PC-9 (cell line): ENCODE measurements at regions not wholly inside any gene's neighbourhood (a gene's known extent, or its start where the extent isn't known, plus 50 kb on each side); places are given as distances from the start of the nearest gene placed in this dataset.

Source experiments
- BruUV-seq: library from RNA; stranded (reverse); fragments of 400-500 nt; replicated peaks from 2 replicates; lab custom pipeline; 2021; lab: Mats Ljungman, UMichigan
- CTCF ChIA-PET: fragments of 300-600 bp; sonication (Branson Sonifier 250); formaldehyde crosslinking; loops from one replicate; lab custom pipeline; 2022; ENCODE audit warnings: antibody characterized with exemption; lab: Charles Lee
- POLR2A ChIA-PET: fragments of 300-600 bp; sonication (Branson Sonifier 250); formaldehyde crosslinking; loops from one replicate; lab custom pipeline; 2022; ENCODE audit warnings: antibody characterized with exemption; ENCODE audit not compliant: unreplicated experiment; lab: Charles Lee
- DNase-seq, 2 experiments: peaks; one replicate each; pipeline versions ENCODE4 v3.0.0 to v3.0.0-alpha.2; 2015 to 2022; ENCODE audit warnings: mixed read lengths in 1 of 2
- H2AFZ ChIP-seq: fragments of 200-600 bp; sonication (generic); 2 replicates; pipeline ENCODE4 v1.8.1; 2017; ENCODE audit warnings: antibody characterized with exemption
- H3F3A ChIP-seq: fragments of 200-600 bp; sonication (generic); 2 replicates; pipeline ENCODE4 v1.8.1; 2017; ENCODE audit warnings: antibody characterized with exemption, mild to moderate bottlenecking, low read depth; ENCODE audit not compliant: insufficient read depth
- H3K27ac ChIP-seq: fragments of 200-600 bp; sonication (generic); 2 replicates; pipeline ENCODE4 v1.6.1; 2016; ENCODE audit warnings: mixed run types
- H3K27me3 ChIP-seq: fragments of 200-600 bp; sonication (generic); 2 replicates; pipeline ENCODE4 v1.6.1; 2016; ENCODE audit warnings: low read depth, mixed run types; ENCODE audit not compliant: insufficient read depth
- H3K36me3 ChIP-seq: fragments of 200-600 bp; sonication (generic); 2 replicates; pipeline ENCODE4 v1.6.1; 2016; ENCODE audit warnings: low read depth, mixed run types
- H3K4me1 ChIP-seq: fragments of 200-600 bp; sonication (generic); replicated peaks from 2 replicates; pipeline ENCODE4 v1.6.1; 2016; ENCODE audit warnings: mixed run types; ENCODE audit not compliant: insufficient read depth
- H3K4me2 ChIP-seq: fragments of 200-600 bp; sonication (generic); 2 replicates; pipeline ENCODE4 v1.6.1; 2017; ENCODE audit warnings: mixed run types
- H3K4me3 ChIP-seq: fragments of 200-600 bp; sonication (generic); 2 replicates; pipeline ENCODE4 v1.6.1; 2016; ENCODE audit warnings: mixed run types
- H3K79me2 ChIP-seq: fragments of 200-600 bp; sonication (generic); 2 replicates; pipeline ENCODE4 v1.6.1; 2017; ENCODE audit warnings: low read depth, mixed run types
- H3K9me2 ChIP-seq: fragments of 200-600 bp; sonication (generic); 2 replicates; pipeline ENCODE4 v1.8.1; 2017; ENCODE audit warnings: mild to moderate bottlenecking; ENCODE audit not compliant: insufficient read depth
- H3K9me3 ChIP-seq: fragments of 200-600 bp; sonication (generic); 2 replicates; pipeline ENCODE4 v1.8.1; 2016; ENCODE audit warnings: low read depth; ENCODE audit not compliant: insufficient read depth
- H4K20me1 ChIP-seq: fragments of 200-600 bp; sonication (generic); 2 replicates; pipeline ENCODE4 v1.8.1; 2017; ENCODE audit not compliant: insufficient read depth
- CTCF ChIP-seq: fragments of 200-600 bp; sonication (generic); conservative IDR thresholded peaks from 2 replicates; pipeline ENCODE4 v1.6.1; 2017; ENCODE audit warnings: mixed run types, antibody characterized with exemption, mild to moderate bottlenecking, moderate library complexity
- EZH2 ChIP-seq: fragments of 200-600 bp; sonication (generic); IDR thresholded peaks from 2 replicates; pipeline ENCODE4 v1.8.0; 2017; ENCODE audit warnings: antibody characterized with exemption, low read depth
- intact Hi-C: fragments of 100-400 bp; cut with micrococcal nuclease; formaldehyde crosslinking; loops from one replicate; pipeline ENCODE4 v1.10.0; 2022; ENCODE audit not compliant: unreplicated experiment

GRCh38 chr2:14137643-14138042 lies 494.9 kb upstream of the LRATD1 start:
- peak overlapping the region; percentile 61; the same call in 1 of the 2 replicates for H2AFZ ChIP-seq
- no peaks in the 10 kb centered on the region for H3F3A ChIP-seq
- H3K36me3 ChIP-seq = no peaks in the 10 kb centered on the region
- POLR2A ChIA-PET = no interaction called here
- no peaks in the 10 kb centered on the region for H3K27me3 ChIP-seq
- CTCF ChIA-PET = no interaction called here
- H3K4me1 ChIP-seq = no peaks in the 10 kb centered on the region
- peak overlapping the region; percentile 49 for H3K4me2 ChIP-seq
- TF ChIP-seq EZH2 (no peak), CTCF (peak; percentile 33; the same call in 1 of the 2 replicates)
- no peak for DNase-seq
- no TSS peak for BruUV-seq
- H4K20me1 ChIP-seq = no peaks in the 10 kb centered on the region
- intact Hi-C loops = no loop called here
- H3K27ac ChIP-seq = no peak overlapping the region
- no peak overlapping the region for H3K4me3 ChIP-seq
- H3K79me2 ChIP-seq = no peaks in the 10 kb centered on the region
- no peaks in the 10 kb centered on the region for H3K9me2 ChIP-seq
- no peaks in the 10 kb centered on the region for H3K9me3 ChIP-seq

- TF ChIP-seq EZH2 (no peak), CTCF (no peak)
- Histone ChIP-seq H3K36me3 (no peaks in the 10 kb centered on the region), H2AFZ (0 out of 2 replicates have a peak overlapping the region, but pooled peaks have one; percentile 18), H3K79me2 (no peaks in the 10 kb centered on the region), H3K27ac (no peak overlapping the region), H3K4me1 (no peaks in the 10 kb centered on the region), H3K4me3 (no peak overlapping the region), H3K27me3 (no peaks in the 10 kb centered on the region), H4K20me1 (no peaks in the 10 kb centered on the region), H3K9me3 (no peaks in the 10 kb centered on the region), H3K9me2 (0 out of 2 replicates have a peak, but pooled peaks cover 3% of the 10 kb centered on the region), H3F3A (no peaks in the 10 kb centered on the region), H3K4me2 (no peak overlapping the region)
- ChIA-PET POLR2A (no interaction called here), CTCF (no interaction called here)
- intact Hi-C loops = no loop called here
- no peak for DNase-seq
- BruUV-seq = no TSS peak
Measured at GRCh38 chr2:14140009-14140550, 492.4 kb upstream of the LRATD1 start.

GRCh38 chr2:14143435-14143834 lies 489.1 kb upstream of the LRATD1 start:
- CTCF ChIA-PET = no interaction called here
- Histone ChIP-seq H3K27me3 (no peaks in the 10 kb centered on the region), H3K9me3 (no peaks in the 10 kb centered on the region), H4K20me1 (no peaks in the 10 kb centered on the region), H3F3A (no peaks in the 10 kb centered on the region), H3K4me1 (no peaks in the 10 kb centered on the region), H3K36me3 (no peaks in the 10 kb centered on the region), H3K9me2 (0 out of 2 replicates have a peak, but pooled peaks cover 3% of the 10 kb centered on the region), H3K27ac (no peak overlapping the region), H3K79me2 (no peaks in the 10 kb centered on the region), H3K4me2 (no peak overlapping the region), H2AFZ (no peak overlapping the region), H3K4me3 (no peak overlapping the region)
- no peak for DNase-seq
- intact Hi-C loops = no loop called here
- no peak for TF ChIP-seq EZH2
- no peak for TF ChIP-seq CTCF
- no TSS peak for BruUV-seq
- POLR2A ChIA-PET = no interaction called here
